KOPT-K1 (cell line): ENCODE measurements at regions not wholly inside any gene's neighbourhood (a gene's known extent, or its start where the extent isn't known, plus 50 kb on each side); places are given as distances from the start of the nearest gene placed in this dataset.
"Not testable (repeated sequence)": the region's sequence is repeated elsewhere in the genome, so short reads cannot be mapped to it uniquely, and the experiment has no call there.

Source experiments
- H3K27ac ChIP-seq: fragments of 200-600 bp; sonication (generic); 2 replicates; pipeline ENCODE4 v1.5.1; 2016; ENCODE audit warnings: antibody characterized with exemption, mild to moderate bottlenecking, low read depth, low read length; ENCODE audit not compliant: poor library complexity, severe bottlenecking
- H3K36me3 ChIP-seq: fragments of 200-600 bp; sonication (generic); 2 replicates; pipeline ENCODE4 v1.5.1; 2017; ENCODE audit warnings: antibody characterized with exemption, mild to moderate bottlenecking, low read length, moderate library complexity; ENCODE audit not compliant: insufficient read depth
- H3K9me3 ChIP-seq: fragments of 200-600 bp; sonication (generic); 2 replicates; pipeline ENCODE4 v1.5.1; 2017; ENCODE audit warnings: antibody characterized with exemption, low read length, mild to moderate bottlenecking; ENCODE audit not compliant: insufficient read depth, poor library complexity, severe bottlenecking

- Histone ChIP-seq H3K9me3 (no peaks in the 10 kb centered on the region), H3K36me3 (no peaks in the 10 kb centered on the region), H3K27ac (no peak overlapping the region)
Measured at GRCh38 chr11:13207270-13207664, 70.3 kb upstream of the BMAL1 start.

GRCh38 chr11:13207665-13208594 is 69.7 kb upstream of the BMAL1 start:
- peak overlapping the region; percentile 5 for H3K27ac ChIP-seq
- no peaks in the 10 kb centered on the region for H3K9me3 ChIP-seq
- no peaks in the 10 kb centered on the region for H3K36me3 ChIP-seq

GRCh38 chr11:13208921-13209320 is 68.7 kb upstream of the BMAL1 start:
- Histone ChIP-seq H3K27ac (no peak overlapping the region), H3K9me3 (no peaks in the 10 kb centered on the region), H3K36me3 (no peaks in the 10 kb centered on the region)

- Histone ChIP-seq H3K27ac (no peak overlapping the region), H3K9me3 (no peaks in the 10 kb centered on the region), H3K36me3 (no peaks in the 10 kb centered on the region)
Measured at GRCh38 chr11:13209379-13209778, 68.2 kb upstream of the BMAL1 start.

GRCh38 chr11:13210424-13210823 is 67.2 kb upstream of the BMAL1 start:
- Histone ChIP-seq H3K36me3 (no peaks in the 10 kb centered on the region), H3K27ac (no peak overlapping the region), H3K9me3 (no peaks in the 10 kb centered on the region)

GRCh38 chr11:13214276-13214675 is 63.3 kb upstream of the BMAL1 start:
- Histone ChIP-seq H3K36me3 (no peaks in the 10 kb centered on the region), H3K27ac (no peak overlapping the region), H3K9me3 (no peaks in the 10 kb centered on the region)

- Histone ChIP-seq H3K27ac (no peak overlapping the region), H3K36me3 (no peaks in the 10 kb centered on the region), H3K9me3 (no peaks in the 10 kb centered on the region)
Measured at GRCh38 chr11:13215149-13215548, 62.4 kb upstream of the BMAL1 start.

- Histone ChIP-seq H3K27ac (no peak overlapping the region), H3K9me3 (no peaks in the 10 kb centered on the region), H3K36me3 (no peaks in the 10 kb centered on the region)
Measured at GRCh38 chr11:13216019-13216710, 61.4 kb upstream of the BMAL1 start.

- H3K9me3 ChIP-seq = no peaks in the 10 kb centered on the region
- H3K27ac ChIP-seq = no peak overlapping the region
- no peaks in the 10 kb centered on the region for H3K36me3 ChIP-seq
Measured at GRCh38 chr11:13216711-13217075, 60.9 kb upstream of the BMAL1 start.

- not testable (repeated sequence) for H3K27ac ChIP-seq, H3K36me3 ChIP-seq, H3K9me3 ChIP-seq
Measured at GRCh38 chr11:13218685-13219084, 58.9 kb upstream of the BMAL1 start.

GRCh38 chr11:13220148-13220547 is 57.4 kb upstream of the BMAL1 start:
- Histone ChIP-seq H3K9me3 (no peaks in the 10 kb centered on the region), H3K27ac (no peak overlapping the region)

GRCh38 chr11:13221722-13222121 is 55.9 kb upstream of the BMAL1 start:
- Histone ChIP-seq H3K36me3 (no peaks in the 10 kb centered on the region), H3K9me3 (no peaks in the 10 kb centered on the region), H3K27ac (no peak overlapping the region)

More at GRCh38 chr11:13220148-13220547, 57.4 kb upstream of the BMAL1 start:
- H3K36me3 ChIP-seq = no peaks in the 10 kb centered on the region

- Histone ChIP-seq H3K36me3 (no peaks in the 10 kb centered on the region), H3K9me3 (no peaks in the 10 kb centered on the region), H3K27ac (no peak overlapping the region)
Measured at GRCh38 chr11:13222285-13222684, 55.3 kb upstream of the BMAL1 start.

- no peaks in the 10 kb centered on the region for H3K9me3 ChIP-seq
- H3K27ac ChIP-seq = no peak overlapping the region
- H3K36me3 ChIP-seq = no peaks in the 10 kb centered on the region
Measured at GRCh38 chr11:13223112-13223511, 54.5 kb upstream of the BMAL1 start.

GRCh38 chr11:13224324-13224723 is 53.3 kb upstream of the BMAL1 start:
- H3K9me3 ChIP-seq = no peaks in the 10 kb centered on the region
- no peak overlapping the region for H3K27ac ChIP-seq
- H3K36me3 ChIP-seq = no peaks in the 10 kb centered on the region
